Left renal cortex interstitium (tissue), 4 donors: ENCODE measurements at regions not wholly inside any gene's neighbourhood (a gene's known extent, or its start where the extent isn't known, plus 50 kb on each side); places are given as distances from the start of the nearest gene placed in this dataset.
"Not testable (repeated sequence)": the region's sequence is repeated elsewhere in the genome, so short reads cannot be mapped to it uniquely, and the experiment has no call there.

Experiments used
- DNase-seq, 4 donors: peaks; one replicate each; pipeline ENCODE4 v3.0.0-alpha.2; 2013; ENCODE audit warnings: low read depth in 4 of 4, low spot score in 2 of 4, missing footprints in 1 of 4

DNA sequence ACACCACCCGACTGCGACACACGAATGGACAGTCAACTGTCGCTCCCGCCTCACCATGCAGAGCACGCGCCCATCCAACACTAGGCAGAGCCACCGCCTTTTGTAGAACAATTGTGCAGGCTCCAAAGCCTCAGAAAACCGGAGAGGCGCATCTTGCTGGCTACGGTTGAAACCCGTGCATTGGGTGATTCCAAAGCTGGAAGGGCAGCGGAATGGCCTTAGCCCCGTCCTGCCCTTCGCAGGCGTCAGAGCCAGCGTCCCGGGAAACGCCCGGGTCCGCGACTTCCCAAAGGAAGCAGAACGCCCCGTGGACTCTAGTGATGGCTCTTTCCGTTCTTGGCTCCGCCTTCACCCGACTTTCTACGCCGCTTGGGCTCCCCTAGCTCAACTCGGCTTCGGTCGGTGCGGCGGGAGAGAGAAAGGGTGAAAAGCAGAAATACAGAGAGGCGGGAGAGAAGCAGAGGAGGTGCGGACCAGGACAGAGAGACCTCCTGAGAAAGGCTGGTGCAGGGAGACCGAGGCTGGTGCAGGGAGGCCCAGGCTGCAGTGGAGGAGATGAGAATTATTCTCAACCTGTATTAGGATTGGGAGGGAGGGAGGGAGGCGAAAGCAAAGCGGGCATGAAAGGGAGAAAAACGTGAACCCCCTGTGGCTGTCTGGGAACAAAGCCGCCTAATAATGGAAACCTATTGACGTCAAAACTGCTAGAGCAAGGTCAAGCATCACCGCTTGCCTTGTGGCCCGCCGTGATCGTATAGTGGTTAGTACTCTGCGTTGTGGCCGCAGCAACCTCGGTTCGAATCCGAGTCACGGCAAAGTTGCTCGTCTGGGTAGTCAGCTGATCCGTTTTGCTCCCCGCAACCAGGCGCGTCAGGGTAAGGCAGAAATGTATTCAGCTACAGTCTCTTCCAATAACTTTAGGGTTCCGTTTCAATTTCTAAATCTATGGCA, 99.5 kb downstream of the PRKAB2 start:
- no peak for DNase-seq

DNA sequence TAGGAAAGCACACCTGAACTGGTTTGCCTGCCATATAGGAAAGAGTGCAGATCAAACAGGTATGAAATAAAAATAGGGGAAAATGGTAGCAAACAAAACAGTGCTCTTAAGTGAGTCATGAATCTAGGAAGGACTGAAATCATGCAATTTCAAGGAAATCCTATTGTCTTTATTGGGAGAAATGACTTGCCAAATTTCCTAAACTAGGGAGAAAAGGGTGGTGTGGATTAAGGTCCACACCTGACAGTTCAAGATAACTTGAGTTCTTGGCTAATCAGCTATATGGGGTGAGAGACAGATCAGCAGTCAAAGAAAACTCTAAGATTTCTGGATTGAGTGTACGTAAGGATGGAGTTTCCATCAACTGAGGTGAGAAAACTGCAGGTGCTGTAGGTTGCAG, 101.1 kb downstream of the PRKAB2 start:
- DNase-seq, result no peak

DNA sequence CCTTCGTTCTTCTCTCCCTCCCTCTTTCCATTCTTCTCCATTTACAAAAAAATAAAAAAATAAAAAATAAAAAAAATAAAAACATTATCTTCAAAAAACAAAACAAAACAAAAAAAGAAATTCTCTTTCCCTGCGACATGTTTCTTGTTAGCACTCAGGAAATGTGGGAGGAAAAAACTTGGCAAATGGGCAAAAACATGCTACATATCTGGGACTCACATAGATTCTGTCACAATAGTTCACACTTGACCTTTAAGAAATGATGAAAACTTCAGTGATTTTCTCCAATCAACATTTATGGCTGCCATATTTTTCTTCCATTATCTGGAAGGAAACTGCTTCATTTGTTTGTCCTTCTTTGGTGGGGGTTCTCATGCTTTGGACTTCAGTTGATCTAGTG, 109.3 kb downstream of the PRKAB2 start:
- DNase-seq, result no peak

DNA sequence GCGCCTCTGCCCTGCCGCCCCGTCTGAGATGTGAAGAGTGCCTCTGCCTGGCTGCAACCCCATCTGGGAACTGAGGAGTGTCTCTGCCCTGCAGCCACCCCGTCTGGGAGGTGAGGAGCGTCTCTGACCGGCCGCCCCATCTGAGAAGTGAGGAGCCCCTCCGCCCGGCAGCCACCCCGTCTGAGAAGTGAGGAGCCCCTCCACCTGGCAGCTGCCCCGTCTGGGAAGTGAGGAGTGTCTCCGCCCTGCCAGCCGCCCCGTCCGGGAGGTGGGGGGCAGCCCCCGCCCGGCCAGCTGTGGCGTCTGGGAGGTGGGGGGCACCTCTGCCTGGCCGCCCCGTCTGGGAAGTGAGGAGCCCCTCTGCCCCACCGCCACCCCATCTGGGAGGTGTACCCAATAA, 110.4 kb downstream of the PRKAB2 start:
- DNase-seq, result not testable (repeated sequence)

DNA sequence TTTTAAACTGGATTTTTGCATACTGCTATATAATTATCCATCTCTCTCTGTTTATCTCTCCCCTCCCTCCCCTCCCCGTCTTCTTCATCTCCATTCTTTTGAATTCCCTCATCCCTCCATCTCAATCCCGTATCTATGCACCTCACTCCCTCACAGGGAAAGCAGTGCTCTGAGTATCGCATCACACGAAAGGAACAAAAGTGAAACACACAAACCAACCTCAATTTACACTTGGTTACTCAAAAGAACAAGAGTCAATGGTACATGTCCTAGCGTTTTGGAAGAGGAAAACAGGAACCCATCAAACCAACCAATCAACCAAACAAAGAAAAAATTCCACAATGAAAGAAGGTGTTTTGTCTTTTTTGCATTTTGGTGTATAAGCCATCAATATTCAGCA, 115.1 kb downstream of the NBPF12 start:
- no peak for DNase-seq

DNA sequence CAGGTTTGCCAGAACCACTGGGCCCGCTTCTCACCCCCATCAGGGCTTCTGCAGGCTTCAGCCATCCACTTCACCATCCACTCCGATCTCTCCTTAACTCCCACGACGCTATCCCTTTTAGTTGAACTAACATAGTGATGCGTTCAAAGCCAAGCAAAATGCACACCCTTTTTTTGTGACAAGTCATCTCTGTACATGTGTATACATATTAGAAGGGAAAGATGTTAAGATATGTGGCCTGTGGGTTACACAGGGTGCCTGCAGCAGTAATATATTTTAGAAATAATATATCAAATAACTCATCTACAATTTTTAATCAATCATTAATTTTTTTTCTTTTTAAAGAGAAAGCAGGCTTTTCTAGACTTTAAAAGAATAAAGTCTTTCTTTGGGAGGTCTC, 114.6 kb downstream of the NBPF12 start:
- DNase-seq, result no peak

DNA sequence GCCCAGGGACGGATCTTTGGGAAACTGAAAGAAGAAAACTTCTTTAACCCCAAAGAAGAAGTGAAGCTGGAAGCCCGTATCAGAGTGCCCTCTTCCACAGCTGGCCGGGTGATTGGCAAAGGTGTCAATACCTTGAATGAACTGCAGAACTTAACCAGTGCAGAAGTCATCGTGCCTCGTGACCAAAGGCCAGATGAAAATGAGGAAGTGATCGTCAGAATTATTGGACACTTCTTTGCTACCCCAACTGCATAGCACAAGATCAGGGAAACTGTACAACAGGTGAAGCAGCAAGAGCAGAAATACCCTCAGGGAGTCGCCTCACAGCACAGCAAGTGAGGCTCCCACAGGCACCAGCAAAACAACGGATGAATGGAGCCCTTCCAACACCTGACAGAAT, 114.0 kb downstream of the NBPF12 start:
- DNase-seq, result no peak

DNA sequence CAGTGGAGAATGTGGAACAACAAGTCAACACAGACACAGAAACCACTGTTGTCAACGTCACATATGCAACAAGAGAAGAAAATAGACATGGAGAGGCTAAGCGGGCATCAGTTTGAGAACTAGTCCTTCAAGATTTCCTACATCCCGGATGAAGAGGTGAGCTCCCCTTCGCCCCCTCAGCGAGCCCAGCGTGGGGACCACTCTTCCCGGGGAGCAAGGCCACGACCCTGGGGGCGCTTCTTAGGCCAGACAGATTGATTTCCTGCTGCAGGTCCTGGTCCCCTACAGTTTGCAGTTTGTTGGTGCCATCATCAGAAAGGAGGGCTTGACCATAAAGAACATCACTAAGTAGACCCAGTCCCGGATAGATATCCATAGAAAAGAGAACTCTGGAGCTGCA, 113.0 kb downstream of the NBPF12 start:
- DNase-seq, result no peak

DNA sequence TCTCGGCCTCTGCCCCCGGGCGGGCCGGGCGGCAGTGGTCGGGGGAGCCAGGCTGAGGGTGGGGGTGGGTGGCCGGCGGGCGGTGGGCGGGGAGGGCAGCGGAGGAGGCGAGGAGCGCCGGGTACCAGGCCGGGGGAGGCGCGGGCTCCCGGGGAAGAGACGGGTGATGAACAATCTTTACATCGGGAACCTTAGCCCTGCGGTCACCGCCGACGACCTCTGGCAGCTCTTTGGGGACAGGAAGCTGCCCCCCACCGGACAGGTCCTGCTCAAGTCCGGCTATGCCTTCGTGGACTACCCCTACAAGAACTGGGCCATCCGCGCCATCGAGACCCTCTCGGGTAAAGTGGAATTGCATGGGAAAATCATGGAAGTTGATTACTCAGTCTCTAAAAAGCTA, 112.5 kb downstream of the NBPF12 start:
- no peak for DNase-seq

DNA sequence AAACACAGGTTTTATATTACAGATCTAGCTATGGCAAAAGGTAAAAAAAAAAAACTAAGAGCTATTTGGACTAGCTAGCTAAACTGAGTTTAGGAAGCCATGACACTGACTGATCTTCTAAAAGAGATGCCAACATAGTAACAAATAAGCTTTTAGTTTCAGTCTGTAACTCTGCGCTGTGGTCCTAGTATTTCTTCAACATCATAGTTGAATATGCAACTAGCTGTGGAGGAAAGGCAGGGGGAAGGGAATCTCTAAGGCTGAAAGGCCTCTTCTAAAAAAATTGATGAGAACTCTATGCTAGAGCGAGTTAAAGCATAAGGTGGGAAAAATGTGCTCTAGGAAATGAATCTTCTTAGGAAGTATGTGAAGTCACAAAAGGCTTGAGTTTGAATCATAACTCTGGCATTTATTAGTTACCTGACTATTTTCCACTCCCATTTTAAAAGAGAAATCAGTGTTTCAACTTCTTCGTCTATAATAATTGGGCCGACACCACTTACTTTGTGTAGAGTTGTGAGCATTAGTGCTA, 108.8 kb downstream of the NBPF12 start:
- DNase-seq, result not testable (repeated sequence)

DNA sequence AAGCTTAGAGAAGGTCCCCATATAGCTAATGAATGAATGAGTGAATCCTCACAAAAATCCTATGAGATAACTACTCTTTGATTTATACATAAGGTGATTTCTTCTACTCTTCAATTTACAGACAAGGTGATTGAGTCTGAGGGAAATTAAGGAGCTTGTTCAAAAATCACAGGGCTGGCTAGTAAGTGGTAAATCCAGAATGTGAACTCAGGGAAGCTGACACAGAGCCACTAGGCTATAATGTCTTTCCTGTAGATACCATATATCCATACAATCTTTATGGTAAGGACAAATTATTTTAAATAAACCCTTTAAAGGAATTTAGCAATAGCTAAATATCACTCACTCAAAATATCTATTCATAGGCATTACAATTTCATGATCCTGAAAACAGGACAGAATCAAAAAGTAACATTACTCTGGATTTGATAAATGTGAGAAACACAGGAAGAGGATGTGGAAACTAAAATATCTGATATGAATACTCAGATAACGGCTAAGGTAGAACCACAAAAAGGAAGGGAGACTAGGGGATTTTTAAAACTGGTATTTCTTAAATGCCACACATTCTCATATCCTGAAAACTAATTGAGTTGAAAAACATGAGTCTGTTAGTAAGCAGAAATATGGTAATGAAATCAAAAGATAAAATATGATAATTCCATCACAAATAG, 108.2 kb downstream of the NBPF12 start:
- no peak for DNase-seq
